Esophagus mucosa (tissue), 1 donor: ENCODE measurements at regions not wholly inside any gene's neighbourhood (a gene's known extent, or its start where the extent isn't known, plus 50 kb on each side); places are given as distances from the start of the nearest gene placed in this dataset.
A peak's percentile ranks its signal among the peaks of the same experiment; 100 is the strongest.
"Not testable (repeated sequence)": the region's sequence is repeated elsewhere in the genome, so short reads cannot be mapped to it uniquely, and the experiment has no call there.

Experiments used
- ATAC-seq: fragments of 200-7000 bp; cut with Tn5 transposase; one replicate; pipeline ENCODE4 v1.9.1; 2020
- donor health status: DM: yes; HTN: yes; CAD: no.

GRCh38 chr20:58579069-58579818, 64.0 kb upstream of the APCDD1L start:
- no peak for ATAC-seq

- no peak for ATAC-seq
These were observed 62.8 kb upstream of the APCDD1L start for GRCh38 chr20:58577871-58578598.

- ATAC-seq, result no peak
These were observed 62.1 kb upstream of the APCDD1L start for GRCh38 chr20:58577139-58577806.

GRCh38 chr20:58576603-58576970, 61.4 kb upstream of the APCDD1L start:
- no peak for ATAC-seq

GRCh38 chr20:58575776-58576602, 60.8 kb upstream of the APCDD1L start:
- ATAC-seq, result no peak

- ATAC-seq, result no peak
These were observed 59.3 kb upstream of the APCDD1L start for GRCh38 chr20:58574469-58574868.

GRCh38 chr20:58573986-58574385, 58.8 kb upstream of the APCDD1L start:
- no peak for ATAC-seq

- no peak for ATAC-seq
These were observed 58.1 kb upstream of the APCDD1L start for GRCh38 chr20:58573257-58573656.

- ATAC-seq, result not testable (repeated sequence)
These were observed 57.2 kb upstream of the APCDD1L start for GRCh38 chr20:58572428-58572763.

GRCh38 chr20:58571693-58572427, 56.7 kb upstream of the APCDD1L start:
- no peak for ATAC-seq

GRCh38 chr20:58571356-58571692, 56.1 kb upstream of the APCDD1L start:
- ATAC-seq, result no peak

- no peak for ATAC-seq
These were observed 55.1 kb upstream of the APCDD1L start for GRCh38 chr20:58570204-58570859.

GRCh38 chr20:58569241-58570125, 54.3 kb upstream of the APCDD1L start:
- ATAC-seq, result no peak

- ATAC-seq, result peak; percentile 15
These were observed 53.5 kb upstream of the APCDD1L start for GRCh38 chr20:58568483-58569240.

- ATAC-seq, result no peak
These were observed 52.9 kb upstream of the APCDD1L start for GRCh38 chr20:58568126-58568482.

GRCh38 chr20:58567437-58567836, 52.2 kb upstream of the APCDD1L start:
- ATAC-seq, result no peak

- ATAC-seq, result no peak
These were observed 51.8 kb upstream of the APCDD1L start for GRCh38 chr20:58566981-58567380.

GRCh38 chr20:58565461-58566175, 50.4 kb upstream of the APCDD1L start:
- no peak for ATAC-seq
